Suppressor macrophage treated with lipopolysaccharide for 4 hours (primary cell): ENCODE measurements at regions not wholly inside any gene's neighbourhood (a gene's known extent, or its start where the extent isn't known, plus 50 kb on each side); places are given as distances from the start of the nearest gene placed in this dataset.
"Not testable (repeated sequence)": the region's sequence is repeated elsewhere in the genome, so short reads cannot be mapped to it uniquely, and the experiment has no call there.

Experiments used
- DNase-seq: peaks from one replicate; pipeline ENCODE4 v3.0.0-alpha.2; 2020

DNA sequence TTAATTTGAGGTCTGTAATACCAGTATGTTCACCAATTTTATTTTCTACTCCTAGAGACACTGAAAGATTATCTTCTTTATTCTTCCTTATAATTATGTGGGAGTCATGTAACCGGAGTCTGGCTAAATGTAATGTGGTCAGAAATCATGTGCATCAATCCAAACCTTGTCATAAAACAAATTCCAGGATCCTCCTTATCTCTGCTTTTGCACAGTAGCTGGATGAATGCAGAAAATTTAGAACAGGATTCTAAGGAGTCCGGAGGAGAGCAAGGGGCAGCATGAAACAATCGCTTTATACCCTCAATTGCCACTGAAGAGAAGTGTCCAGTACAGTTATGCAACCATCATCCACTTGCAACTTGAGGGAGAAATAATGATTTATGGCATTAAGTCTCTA lies 2674.7 kb upstream of the PCDH20 start:
- DNase-seq, result no peak

- no peak for DNase-seq
Measured at GRCh38 chr13:64088491-64088890, 2672.8 kb upstream of the PCDH20 start.

GRCh38 chr13:64087624-64088023 lies 2672.0 kb upstream of the PCDH20 start:
- no peak for DNase-seq

- DNase-seq, result no peak
Measured at GRCh38 chr13:64083811-64084210, 2668.2 kb upstream of the PCDH20 start.

DNA sequence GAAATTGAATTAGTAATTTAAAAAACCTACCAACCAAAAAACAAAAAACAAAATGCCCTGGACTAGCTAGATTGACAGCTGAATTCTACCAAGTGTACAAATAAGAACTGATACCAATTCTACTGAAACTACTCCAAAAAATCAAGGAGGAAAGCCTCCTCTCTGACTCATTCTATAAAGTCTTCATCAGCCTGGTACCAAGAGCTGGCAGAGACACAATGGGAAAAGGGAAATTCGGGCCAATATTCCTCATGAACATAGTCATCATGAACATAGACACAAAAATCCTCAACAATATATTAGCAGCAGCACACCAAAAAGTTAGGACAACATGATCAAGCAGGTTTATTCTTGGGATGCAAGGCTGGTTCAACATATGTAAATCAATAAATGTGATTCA lies 2667.7 kb upstream of the PCDH20 start:
- DNase-seq, result no peak

DNA sequence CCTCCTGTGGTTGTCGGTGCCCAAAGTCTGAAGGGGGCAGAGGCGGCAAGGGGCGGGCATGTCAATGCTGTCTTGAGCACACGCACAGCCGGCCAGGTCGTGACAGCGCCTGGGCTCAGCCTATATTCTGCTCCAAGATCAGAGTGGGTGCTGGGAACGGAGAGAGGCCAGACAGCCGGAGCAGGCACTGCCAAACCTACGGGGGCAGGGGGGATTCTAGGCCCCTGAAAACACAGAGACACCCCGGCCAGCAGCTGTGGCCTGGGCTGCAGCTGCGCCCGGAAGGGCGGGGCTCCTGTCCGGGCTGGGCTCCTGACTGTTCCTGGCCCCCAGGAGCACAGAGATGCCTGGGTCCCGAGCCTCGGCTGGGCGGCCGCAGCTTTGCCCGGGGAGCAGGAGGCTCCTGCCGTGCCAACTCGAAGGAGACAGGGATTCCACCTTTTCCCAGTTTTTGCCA lies 2662.9 kb upstream of the PCDH20 start:
- no peak for DNase-seq

DNA sequence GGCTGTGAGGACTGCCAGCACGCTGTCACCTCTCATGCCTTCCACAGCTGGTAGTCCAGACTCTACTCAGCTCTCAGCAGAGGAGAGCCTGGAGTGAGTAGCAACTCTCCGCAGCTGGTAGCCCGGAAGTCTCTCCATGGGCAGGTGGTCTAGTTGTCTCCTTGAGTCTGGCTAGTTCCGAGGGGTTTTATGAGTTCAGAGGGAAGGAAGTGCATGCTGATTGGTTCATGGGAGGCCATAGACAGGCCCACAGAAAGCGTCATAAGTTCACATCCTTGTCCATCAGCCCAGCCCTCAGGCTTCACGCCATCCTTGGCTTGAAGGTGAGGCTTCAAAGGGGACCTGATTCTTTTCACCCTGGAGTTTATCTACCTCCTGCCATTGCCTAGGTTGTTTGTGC lies 2662.4 kb upstream of the PCDH20 start:
- DNase-seq, result no peak

GRCh38 chr13:64077132-64077835 lies 2661.6 kb upstream of the PCDH20 start:
- not testable (repeated sequence) for DNase-seq

- DNase-seq, result no peak
Measured at GRCh38 chr13:64075543-64076271, 2660.1 kb upstream of the PCDH20 start.

- DNase-seq, result no peak
Measured at GRCh38 chr13:64074971-64075474, 2659.4 kb upstream of the PCDH20 start.

GRCh38 chr13:64073203-64073602 lies 2657.6 kb upstream of the PCDH20 start:
- DNase-seq, result no peak

- no peak for DNase-seq
Measured at GRCh38 chr13:64071352-64071751, 2655.7 kb upstream of the PCDH20 start.

- no peak for DNase-seq
Measured at GRCh38 chr13:64069892-64070291, 2654.2 kb upstream of the PCDH20 start.

DNA sequence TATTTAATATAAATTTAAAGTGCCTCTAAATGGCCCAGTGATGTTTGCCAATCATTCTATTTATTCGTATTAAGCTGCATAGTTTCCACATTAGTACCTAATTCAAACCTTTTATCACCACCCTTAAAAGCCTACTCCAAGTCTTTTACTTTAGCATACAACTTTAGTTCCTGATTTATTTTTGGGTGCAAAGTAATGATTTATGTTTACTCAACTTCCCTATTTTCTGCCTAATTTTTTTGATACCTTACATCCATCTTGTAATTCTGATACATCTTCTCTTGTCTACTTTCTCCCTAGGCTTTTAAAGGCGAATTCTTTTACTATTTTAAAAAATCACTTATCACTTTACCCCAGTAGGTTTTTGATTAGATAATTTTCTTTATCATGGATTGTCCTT lies 2651.1 kb upstream of the PCDH20 start:
- DNase-seq, result no peak

GRCh38 chr13:64061649-64062048 lies 2646.0 kb upstream of the PCDH20 start:
- no peak for DNase-seq

- no peak for DNase-seq
Measured at GRCh38 chr13:64057372-64058020, 2641.8 kb upstream of the PCDH20 start.

DNA sequence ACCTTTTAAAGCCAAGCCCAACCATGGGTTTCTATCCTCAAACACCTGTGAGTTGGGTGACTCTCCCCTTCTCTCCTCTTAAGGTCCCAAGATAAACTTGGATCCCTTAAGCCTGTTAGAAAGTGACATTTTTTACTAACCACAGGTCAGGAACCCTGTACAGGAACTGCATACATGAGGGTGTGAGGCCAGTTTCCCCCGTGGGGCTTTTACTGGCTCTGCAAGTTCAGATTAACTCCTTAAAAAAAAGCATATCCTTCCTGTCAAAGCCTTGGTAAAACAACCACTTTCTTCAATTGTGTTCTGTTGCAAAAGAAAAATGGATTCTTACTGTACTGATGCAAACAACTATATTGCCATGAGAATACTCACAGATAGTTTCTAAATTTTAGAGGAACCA lies 2638.7 kb upstream of the PCDH20 start:
- no peak for DNase-seq

- DNase-seq, result no peak
Measured at GRCh38 chr13:64052521-64052920, 2636.9 kb upstream of the PCDH20 start.

DNA sequence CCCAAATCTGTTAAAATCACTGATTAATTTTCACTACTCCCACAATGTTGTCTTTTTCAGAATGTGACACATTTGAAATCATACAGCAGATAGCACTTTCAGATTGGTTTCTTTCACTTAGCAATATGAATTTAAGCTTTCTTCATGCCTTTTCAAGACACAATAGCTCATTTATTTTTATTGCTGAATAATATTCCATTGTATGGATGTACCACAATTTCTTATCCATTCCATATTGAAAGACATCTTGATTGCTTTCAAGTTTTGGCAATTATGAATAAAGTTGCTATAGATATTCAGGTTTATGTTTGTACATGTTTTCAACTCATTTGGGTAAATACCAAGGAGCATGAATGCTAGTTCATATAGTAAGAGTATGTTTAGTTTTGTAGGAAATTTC lies 2635.6 kb upstream of the PCDH20 start:
- no peak for DNase-seq

GRCh38 chr13:64041296-64041695 lies 2625.6 kb upstream of the PCDH20 start:
- no peak for DNase-seq

GRCh38 chr13:64033921-64034320 lies 2618.3 kb upstream of the PCDH20 start:
- DNase-seq, result no peak

GRCh38 chr13:64029343-64030093 lies 2613.9 kb upstream of the PCDH20 start:
- no peak for DNase-seq

GRCh38 chr13:64028551-64028950 lies 2612.9 kb upstream of the PCDH20 start:
- no peak for DNase-seq
